ENCODE measurements at regions not wholly inside any gene's neighbourhood (a gene's known extent, or its start where the extent isn't known, plus 50 kb on each side); places are given as distances from the start of the nearest gene placed in this dataset.
"Not testable (repeated sequence)": the region's sequence is repeated elsewhere in the genome, so short reads cannot be mapped to it uniquely, and the experiment has no call there.

GRCh38 chr15:59904450-59905135 lies 99.5 kb upstream of the FOXB1 start:
- TF ChIP-seq POLR2AphosphoS5 (IDR thresholded peaks at IDR 0.05; ENCODE audit: low read depth, low read length) (no peak), TAF1 (IDR thresholded peaks at IDR 0.05; ENCODE audit: low read depth, low read length) (no peak), PAX5 (IDR thresholded peaks at IDR 0.05; ENCODE audit: insufficient read depth, low read length, severe bottlenecking) (no peak), POLR2A (IDR thresholded peaks at IDR 0.05; ENCODE audit: low read depth, low read length) (no peak), POU2F2 (IDR thresholded peaks at IDR 0.05; ENCODE audit: low read depth, low read length) (no peak), SPI1 (IDR thresholded peaks at IDR 0.05; ENCODE audit: low read depth, low read length) (no peak)
- DNase-seq (ENCODE audit: insufficient read length, low spot score) (no peak), FAIRE-seq (no peak)

GRCh38 chr15:59896663-59897074 lies 107.4 kb upstream of the FOXB1 start:
- FAIRE-seq (no peak), DNase-seq (ENCODE audit: insufficient read length, low spot score) (no peak)
- TF ChIP-seq POLR2A (IDR thresholded peaks at IDR 0.05; ENCODE audit: low read depth, low read length) (no peak), PAX5 (IDR thresholded peaks at IDR 0.05; ENCODE audit: insufficient read depth, low read length, severe bottlenecking) (no peak), POU2F2 (IDR thresholded peaks at IDR 0.05; ENCODE audit: low read depth, low read length) (no peak), SPI1 (IDR thresholded peaks at IDR 0.05; ENCODE audit: low read depth, low read length) (no peak), TAF1 (IDR thresholded peaks at IDR 0.05; ENCODE audit: low read depth, low read length) (no peak), POLR2AphosphoS5 (IDR thresholded peaks at IDR 0.05; ENCODE audit: low read depth, low read length) (no peak)

- TF ChIP-seq TAF1 (IDR thresholded peaks at IDR 0.05; ENCODE audit: low read depth, low read length) = no peak
- TF ChIP-seq PAX5 (IDR thresholded peaks at IDR 0.05; ENCODE audit: insufficient read depth, low read length, severe bottlenecking) = no peak
- TF ChIP-seq POLR2A (IDR thresholded peaks at IDR 0.05; ENCODE audit: low read depth, low read length) = no peak
- no peak for TF ChIP-seq POLR2AphosphoS5 (IDR thresholded peaks at IDR 0.05; ENCODE audit: low read depth, low read length)
- TF ChIP-seq POU2F2 (IDR thresholded peaks at IDR 0.05; ENCODE audit: low read depth, low read length) = no peak
- no peak for TF ChIP-seq SPI1 (IDR thresholded peaks at IDR 0.05; ENCODE audit: low read depth, low read length)
- no peak for FAIRE-seq
- no peak for DNase-seq (ENCODE audit: insufficient read length, low spot score)
Observed at GRCh38 chr15:59894835-59895234, 109.3 kb upstream of the FOXB1 start.

GRCh38 chr15:59892985-59893384 lies 111.1 kb upstream of the FOXB1 start:
- DNase-seq (ENCODE audit: insufficient read length, low spot score) = no peak
- FAIRE-seq = no peak

GRCh38 chr15:59887870-59888269 lies 116.2 kb upstream of the FOXB1 start:
- FAIRE-seq; DNase-seq (ENCODE audit: insufficient read length, low spot score): not testable (repeated sequence)

More at GRCh38 chr15:59892985-59893384, 111.1 kb upstream of the FOXB1 start:
- TF ChIP-seq SPI1 (IDR thresholded peaks at IDR 0.05; ENCODE audit: low read depth, low read length) (no peak), POLR2AphosphoS5 (IDR thresholded peaks at IDR 0.05; ENCODE audit: low read depth, low read length) (no peak), TAF1 (IDR thresholded peaks at IDR 0.05; ENCODE audit: low read depth, low read length) (no peak), POLR2A (IDR thresholded peaks at IDR 0.05; ENCODE audit: low read depth, low read length) (no peak), PAX5 (IDR thresholded peaks at IDR 0.05; ENCODE audit: insufficient read depth, low read length, severe bottlenecking) (no peak), POU2F2 (IDR thresholded peaks at IDR 0.05; ENCODE audit: low read depth, low read length) (no peak)

- TF ChIP-seq POLR2A (IDR thresholded peaks at IDR 0.05; ENCODE audit: low read depth, low read length) = no peak
- no peak for TF ChIP-seq POLR2AphosphoS5 (IDR thresholded peaks at IDR 0.05; ENCODE audit: low read depth, low read length)
- TF ChIP-seq PAX5 (IDR thresholded peaks at IDR 0.05; ENCODE audit: insufficient read depth, low read length, severe bottlenecking) = no peak
- DNase-seq (ENCODE audit: insufficient read length, low spot score) (no peak), FAIRE-seq (no peak)
Observed at GRCh38 chr15:59887211-59887610, 116.9 kb upstream of the FOXB1 start.

GRCh38 chr15:59886441-59886840 lies 117.7 kb upstream of the FOXB1 start:
- TF ChIP-seq PAX5 (IDR thresholded peaks at IDR 0.05; ENCODE audit: insufficient read depth, low read length, severe bottlenecking) (no peak), SPI1 (IDR thresholded peaks at IDR 0.05; ENCODE audit: low read depth, low read length) (no peak), POU2F2 (IDR thresholded peaks at IDR 0.05; ENCODE audit: low read depth, low read length) (no peak), POLR2AphosphoS5 (IDR thresholded peaks at IDR 0.05; ENCODE audit: low read depth, low read length) (no peak), TAF1 (IDR thresholded peaks at IDR 0.05; ENCODE audit: low read depth, low read length) (no peak), POLR2A (IDR thresholded peaks at IDR 0.05; ENCODE audit: low read depth, low read length) (no peak)
- FAIRE-seq (no peak), DNase-seq (ENCODE audit: insufficient read length, low spot score) (no peak)

- DNase-seq (ENCODE audit: insufficient read length, low spot score) = no peak
- FAIRE-seq = no peak
- TF ChIP-seq TAF1 (IDR thresholded peaks at IDR 0.05; ENCODE audit: low read depth, low read length) = no peak
- no peak for TF ChIP-seq SPI1 (IDR thresholded peaks at IDR 0.05; ENCODE audit: low read depth, low read length)
- TF ChIP-seq POLR2AphosphoS5 (IDR thresholded peaks at IDR 0.05; ENCODE audit: low read depth, low read length) = no peak
- TF ChIP-seq POU2F2 (IDR thresholded peaks at IDR 0.05; ENCODE audit: low read depth, low read length) = no peak
- TF ChIP-seq PAX5 (IDR thresholded peaks at IDR 0.05; ENCODE audit: insufficient read depth, low read length, severe bottlenecking) = no peak
- TF ChIP-seq POLR2A (IDR thresholded peaks at IDR 0.05; ENCODE audit: low read depth, low read length) = no peak
Observed at GRCh38 chr15:59885832-59886231, 118.3 kb upstream of the FOXB1 start.

- DNase-seq (ENCODE audit: insufficient read length, low spot score) (no peak), FAIRE-seq (no peak)
- no peak for TF ChIP-seq TAF1 (IDR thresholded peaks at IDR 0.05; ENCODE audit: low read depth, low read length)
- no peak for TF ChIP-seq POLR2A (IDR thresholded peaks at IDR 0.05; ENCODE audit: low read depth, low read length)
- no peak for TF ChIP-seq POLR2AphosphoS5 (IDR thresholded peaks at IDR 0.05; ENCODE audit: low read depth, low read length)
- no peak for TF ChIP-seq SPI1 (IDR thresholded peaks at IDR 0.05; ENCODE audit: low read depth, low read length)
- no peak for TF ChIP-seq PAX5 (IDR thresholded peaks at IDR 0.05; ENCODE audit: insufficient read depth, low read length, severe bottlenecking)
- TF ChIP-seq POU2F2 (IDR thresholded peaks at IDR 0.05; ENCODE audit: low read depth, low read length) = no peak
Observed at GRCh38 chr15:59879506-59880265, 124.4 kb upstream of the FOXB1 start.

All from GM12891 (cell line).